ENCODE measurements at regions not wholly inside any gene's neighbourhood (a gene's known extent, or its start where the extent isn't known, plus 50 kb on each side); places are given as distances from the start of the nearest gene placed in this dataset.
"Not testable (repeated sequence)": the region's sequence is repeated elsewhere in the genome, so short reads cannot be mapped to it uniquely, and the experiment has no call there.

GRCh38 chr12:20150835-20151422 is 217.4 kb upstream of the PDE3A start:
- no peak for FAIRE-seq

GRCh38 chr12:20154052-20154451 is 214.3 kb upstream of the PDE3A start:
- FAIRE-seq (no peak), DNase-seq (ENCODE audit: low read depth) (no peak)
- no peak overlapping the region for H3K4me3 ChIP-seq (ENCODE audit: low read depth, low read length)
- H3K27me3 ChIP-seq (ENCODE audit: control insufficient read depth, insufficient read depth, low read length) = no peaks in the 10 kb centered on the region
- no peaks in the 10 kb centered on the region for H3K36me3 ChIP-seq (ENCODE audit: control insufficient read depth, insufficient read depth, low read length)
- TF ChIP-seq CTCF (IDR thresholded peaks at IDR 0.05; ENCODE audit: insufficient read depth, low read length, severe bottlenecking) = no peak

More at GRCh38 chr12:20150835-20151422, 217.4 kb upstream of the PDE3A start:
- no peaks in the 10 kb centered on the region for H3K27me3 ChIP-seq (ENCODE audit: control insufficient read depth, insufficient read depth, low read length)
- TF ChIP-seq CTCF (IDR thresholded peaks at IDR 0.05; ENCODE audit: insufficient read depth, low read length, severe bottlenecking) = no peak
- H3K4me3 ChIP-seq (ENCODE audit: low read depth, low read length) = no peak overlapping the region
- H3K36me3 ChIP-seq (ENCODE audit: control insufficient read depth, insufficient read depth, low read length) = no peaks in the 10 kb centered on the region
- no peak for DNase-seq (ENCODE audit: low read depth)

GRCh38 chr12:20155374-20155773 is 213.0 kb upstream of the PDE3A start:
- Histone ChIP-seq H3K36me3 (ENCODE audit: control insufficient read depth, insufficient read depth, low read length) (no peaks in the 10 kb centered on the region), H3K4me3 (ENCODE audit: low read depth, low read length) (no peak overlapping the region), H3K27me3 (ENCODE audit: control insufficient read depth, insufficient read depth, low read length) (no peaks in the 10 kb centered on the region)
- no peak for DNase-seq (ENCODE audit: low read depth)
- FAIRE-seq = no peak
- TF ChIP-seq CTCF (IDR thresholded peaks at IDR 0.05; ENCODE audit: insufficient read depth, low read length, severe bottlenecking) = no peak

- H3K36me3 ChIP-seq (ENCODE audit: control insufficient read depth, insufficient read depth, low read length); FAIRE-seq; H3K27me3 ChIP-seq (ENCODE audit: control insufficient read depth, insufficient read depth, low read length); H3K4me3 ChIP-seq (ENCODE audit: low read depth, low read length); DNase-seq (ENCODE audit: low read depth): not testable (repeated sequence)
Measured at GRCh38 chr12:20160899-20161298, 207.4 kb upstream of the PDE3A start.

DNA sequence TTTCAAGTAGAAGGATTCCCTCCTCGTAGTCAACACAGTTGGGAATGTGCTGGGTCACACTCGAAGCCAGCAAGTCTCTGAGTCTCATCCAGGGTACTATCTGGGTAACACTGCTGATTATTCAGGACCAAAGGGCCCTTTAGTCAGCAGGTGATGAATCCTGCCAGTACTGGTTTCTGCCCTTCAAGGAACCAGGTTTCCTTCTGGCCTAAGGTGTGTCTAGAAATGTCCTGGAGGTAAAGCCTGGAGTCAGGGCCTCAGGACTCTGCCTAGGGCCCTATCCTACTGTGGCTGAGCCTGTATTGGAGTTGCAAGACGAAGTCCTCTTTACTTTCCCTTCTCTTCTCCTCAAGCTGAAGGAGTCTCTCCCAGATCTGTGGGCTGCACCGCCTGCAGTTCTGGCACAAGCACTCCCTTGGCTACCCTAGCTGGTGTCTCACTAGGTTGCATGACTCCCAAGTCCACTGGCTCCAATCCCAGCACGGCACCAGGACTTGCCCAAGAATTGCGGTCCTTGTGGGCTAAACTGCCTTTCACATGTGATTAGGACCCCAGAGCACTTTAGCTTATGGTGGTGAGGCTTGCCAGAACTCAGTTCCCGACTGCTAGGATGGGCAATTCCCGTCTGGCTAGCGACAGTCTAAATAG is 193.7 kb upstream of the PDE3A start:
- no peak for FAIRE-seq
- H3K36me3 ChIP-seq (ENCODE audit: control insufficient read depth, insufficient read depth, low read length) = no peaks in the 10 kb centered on the region
- TF ChIP-seq CTCF (IDR thresholded peaks at IDR 0.05; ENCODE audit: insufficient read depth, low read length, severe bottlenecking) = no peak
- no peak for DNase-seq (ENCODE audit: low read depth)
- H3K4me3 ChIP-seq (ENCODE audit: low read depth, low read length) = no peak overlapping the region
- H3K27me3 ChIP-seq (ENCODE audit: control insufficient read depth, insufficient read depth, low read length) = no peaks in the 10 kb centered on the region

DNA sequence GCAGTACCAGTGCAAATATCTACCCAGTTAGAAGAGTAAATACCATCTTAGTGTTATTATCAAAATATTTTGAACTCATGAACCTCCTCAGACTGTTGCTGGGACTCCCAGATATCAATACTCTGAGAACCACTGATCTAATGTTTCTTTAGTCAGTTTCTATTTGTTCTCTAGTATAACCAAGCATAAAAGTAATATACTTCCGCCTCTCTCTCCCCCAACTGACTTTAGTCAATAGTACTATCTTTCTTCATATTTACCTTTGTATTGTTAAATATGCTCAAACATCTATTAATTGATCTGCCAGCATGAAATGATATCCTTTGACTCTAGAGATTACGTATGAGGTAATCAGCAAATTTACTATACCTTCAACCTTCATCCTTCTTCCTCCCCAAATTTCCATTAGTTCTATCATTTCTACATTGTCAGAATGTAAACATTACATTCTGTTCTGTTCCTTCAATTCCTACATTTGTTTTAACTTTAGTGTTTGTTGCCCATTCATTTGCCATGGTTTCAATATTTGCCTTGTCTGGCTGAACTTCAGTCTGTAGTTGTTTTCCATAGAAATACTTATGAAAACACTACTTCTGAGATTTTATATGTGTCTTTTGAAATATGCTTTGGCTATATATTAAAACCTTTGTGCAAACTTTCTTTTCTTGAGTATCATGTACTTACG is 192.5 kb upstream of the PDE3A start:
- no peaks in the 10 kb centered on the region for H3K27me3 ChIP-seq (ENCODE audit: control insufficient read depth, insufficient read depth, low read length)
- no peak for TF ChIP-seq CTCF (IDR thresholded peaks at IDR 0.05; ENCODE audit: insufficient read depth, low read length, severe bottlenecking)
- no peak overlapping the region for H3K4me3 ChIP-seq (ENCODE audit: low read depth, low read length)
- no peaks in the 10 kb centered on the region for H3K36me3 ChIP-seq (ENCODE audit: control insufficient read depth, insufficient read depth, low read length)
- DNase-seq (ENCODE audit: low read depth) (no peak), FAIRE-seq (no peak)

All from bronchial epithelial cell (primary cell).